ENCODE measurements at regions not wholly inside any gene's neighbourhood (a gene's known extent, or its start where the extent isn't known, plus 50 kb on each side); places are given as distances from the start of the nearest gene placed in this dataset.

DNA sequence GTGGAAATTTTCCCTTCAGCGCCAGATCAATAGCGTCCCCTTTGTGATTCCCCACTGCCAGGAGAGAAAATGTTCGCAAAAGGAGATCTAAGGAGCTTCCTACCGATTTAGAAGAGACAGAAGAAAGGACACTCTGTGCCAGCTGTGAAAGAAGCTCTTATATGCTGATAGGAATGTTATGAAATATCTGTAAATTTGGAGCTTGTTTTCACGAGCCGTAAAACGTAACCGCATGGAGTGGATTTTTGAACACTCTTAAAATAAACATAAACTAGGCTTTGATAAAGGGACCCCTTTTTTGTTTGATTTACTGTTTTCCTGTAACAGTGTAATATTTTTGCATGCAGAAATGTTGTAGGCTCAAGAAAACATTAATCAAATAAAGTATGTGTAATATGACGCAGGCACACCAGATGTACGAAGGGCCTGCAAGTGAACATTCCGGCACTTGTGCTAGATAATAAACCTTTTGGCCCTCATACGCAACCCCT is 346.8 kb downstream of the ETNK1 start:
- Histone ChIP-seq H3K27ac (ENCODE audit: low read length in 2 of 2) (no peak overlapping the region), H3K4me2 (replicated peaks; ENCODE audit: low read depth, low read length, poor library complexity, severe bottlenecking) (no peak overlapping the region), H3K4me1 (ENCODE audit: control insufficient read depth in 2 of 2, insufficient read depth in 2 of 2, low read length in 2 of 2) (no peaks in the 10 kb centered on the region), H3K27me3 (replicated peaks in 1 of 4; ENCODE audit: control extremely low read depth in 1 of 4, control insufficient read depth in 3 of 4, insufficient read depth in 4 of 4, low read length in 3 of 4) (no peaks in the 10 kb centered on the region), H3K79me2 (ENCODE audit: control insufficient read depth, insufficient read depth, low read length) (no peaks in the 10 kb centered on the region), H4K20me1 (ENCODE audit: control insufficient read depth, insufficient read depth, low read length, poor library complexity, severe bottlenecking) (no peaks in the 10 kb centered on the region), H3K9ac (ENCODE audit: low read length) (no peak overlapping the region), H3K9me3 (ENCODE audit: control extremely low read depth in 1 of 3, control insufficient read depth in 2 of 3, insufficient read depth in 1 of 3, low read length in 2 of 3) (no peaks in the 10 kb centered on the region), H3K36me3 (replicated peaks in 1 of 2; ENCODE audit: control extremely low read depth in 1 of 2, control insufficient read depth in 1 of 2, extremely low read depth in 1 of 2, insufficient read depth in 2 of 2, low read length in 1 of 2) (no peaks in the 10 kb centered on the region), H3K4me3 (ENCODE audit: control extremely low read depth in 1 of 5, extremely low read depth in 1 of 5, insufficient read depth in 1 of 5, low read depth in 2 of 5, low read length in 4 of 5) (no peak overlapping the region), H2AFZ (ENCODE audit: insufficient read depth, low read depth, low read length, poor library complexity, severe bottlenecking) (no peak overlapping the region)
- H3K27me3 Mint-ChIP-seq: no peaks in the 10 kb centered on the region
- no peak for DNase-seq
- H3K4me3 Mint-ChIP-seq: no peak overlapping the region
- ATAC-seq (ENCODE audit: low read depth): no peak
- no peaks in the 10 kb centered on the region for H3K4me1 Mint-ChIP-seq
- no peak overlapping the region for H3K27ac Mint-ChIP-seq
- TF ChIP-seq, protein P1, sequence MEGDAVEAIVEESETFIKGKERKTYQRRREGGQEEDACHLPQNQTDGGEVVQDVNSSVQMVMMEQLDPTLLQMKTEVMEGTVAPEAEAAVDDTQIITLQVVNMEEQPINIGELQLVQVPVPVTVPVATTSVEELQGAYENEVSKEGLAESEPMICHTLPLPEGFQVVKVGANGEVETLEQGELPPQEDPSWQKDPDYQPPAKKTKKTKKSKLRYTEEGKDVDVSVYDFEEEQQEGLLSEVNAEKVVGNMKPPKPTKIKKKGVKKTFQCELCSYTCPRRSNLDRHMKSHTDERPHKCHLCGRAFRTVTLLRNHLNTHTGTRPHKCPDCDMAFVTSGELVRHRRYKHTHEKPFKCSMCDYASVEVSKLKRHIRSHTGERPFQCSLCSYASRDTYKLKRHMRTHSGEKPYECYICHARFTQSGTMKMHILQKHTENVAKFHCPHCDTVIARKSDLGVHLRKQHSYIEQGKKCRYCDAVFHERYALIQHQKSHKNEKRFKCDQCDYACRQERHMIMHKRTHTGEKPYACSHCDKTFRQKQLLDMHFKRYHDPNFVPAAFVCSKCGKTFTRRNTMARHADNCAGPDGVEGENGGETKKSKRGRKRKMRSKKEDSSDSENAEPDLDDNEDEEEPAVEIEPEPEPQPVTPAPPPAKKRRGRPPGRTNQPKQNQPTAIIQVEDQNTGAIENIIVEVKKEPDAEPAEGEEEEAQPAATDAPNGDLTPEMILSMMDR (IDR thresholded peaks at IDR 0.05): no peak
- TF ChIP-seq EZH2 (IDR thresholded peaks at IDR 0.05; ENCODE audit: borderline replicate concordance, insufficient read depth, low read depth, low read length, poor library complexity, severe bottlenecking): no peak
- H3K9me3 Mint-ChIP-seq (ENCODE audit: insufficient read depth): no peaks in the 10 kb centered on the region
- intact Hi-C loops (cut with micrococcal nuclease): no loop called here
- ChIA-PET POLR2A (no interaction called here), CTCF (no interaction called here)
- 98% methylated on average over 4 of the region's 12 CpGs for WGBS (ENCODE audit: insufficient coverage)

DNA sequence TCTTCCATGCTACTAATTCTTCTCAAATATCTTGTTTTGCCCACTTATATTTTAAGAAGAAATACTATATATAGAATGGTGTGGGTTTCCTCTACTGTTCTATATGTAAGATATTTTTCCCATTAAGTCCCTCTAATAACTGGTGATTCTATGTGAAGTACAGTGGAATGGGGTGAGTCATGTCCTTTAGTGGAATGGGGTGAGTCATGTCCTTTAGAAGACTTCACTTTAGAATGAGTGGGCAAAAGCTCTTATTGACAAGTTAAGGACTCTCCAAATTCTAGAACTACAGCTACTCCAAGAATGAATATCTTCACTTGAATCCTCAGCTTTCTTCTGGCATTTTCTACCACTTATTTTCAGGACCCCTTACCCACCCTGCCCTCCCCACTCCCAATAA is 349.9 kb downstream of the ETNK1 start:
- no peaks in the 10 kb centered on the region for H3K79me2 ChIP-seq (ENCODE audit: control insufficient read depth, insufficient read depth, low read length)
- no peaks in the 10 kb centered on the region for H4K20me1 ChIP-seq (ENCODE audit: control insufficient read depth, insufficient read depth, low read length, poor library complexity, severe bottlenecking)
- H3K36me3 ChIP-seq (replicated peaks in 1 of 2; ENCODE audit: control extremely low read depth in 1 of 2, control insufficient read depth in 1 of 2, extremely low read depth in 1 of 2, insufficient read depth in 2 of 2, low read length in 1 of 2): no peaks in the 10 kb centered on the region
- no peak overlapping the region for H2AFZ ChIP-seq (ENCODE audit: insufficient read depth, low read depth, low read length, poor library complexity, severe bottlenecking)
- no peak overlapping the region for H3K4me3 ChIP-seq (ENCODE audit: control extremely low read depth in 1 of 5, extremely low read depth in 1 of 5, insufficient read depth in 1 of 5, low read depth in 2 of 5, low read length in 4 of 5)
- no peaks in the 10 kb centered on the region for H3K9me3 Mint-ChIP-seq (ENCODE audit: insufficient read depth)
- TF ChIP-seq EZH2 (IDR thresholded peaks at IDR 0.05; ENCODE audit: borderline replicate concordance, insufficient read depth, low read depth, low read length, poor library complexity, severe bottlenecking): no peak
- TF ChIP-seq, protein P1 (IDR thresholded peaks at IDR 0.05): no peak
- H3K27ac Mint-ChIP-seq: no peak overlapping the region
- DNase-seq (no peak), ATAC-seq (ENCODE audit: low read depth) (no peak)
- no peaks in the 10 kb centered on the region for H3K4me1 Mint-ChIP-seq
- ChIA-PET POLR2A (no interaction called here), CTCF (no interaction called here)
- no peaks in the 10 kb centered on the region for H3K4me1 ChIP-seq (ENCODE audit: control insufficient read depth in 2 of 2, insufficient read depth in 2 of 2, low read length in 2 of 2)
- H3K9me3 ChIP-seq (ENCODE audit: control extremely low read depth in 1 of 3, control insufficient read depth in 2 of 3, insufficient read depth in 1 of 3, low read length in 2 of 3): no peaks in the 10 kb centered on the region
- intact Hi-C loops (cut with micrococcal nuclease): no loop called here
- H3K4me2 ChIP-seq (replicated peaks; ENCODE audit: low read depth, low read length, poor library complexity, severe bottlenecking): no peak overlapping the region
- H3K4me3 Mint-ChIP-seq: no peak overlapping the region
- H3K27ac ChIP-seq (ENCODE audit: low read length in 2 of 2): no peak overlapping the region
- no peaks in the 10 kb centered on the region for H3K27me3 ChIP-seq (replicated peaks in 1 of 4; ENCODE audit: control extremely low read depth in 1 of 4, control insufficient read depth in 3 of 4, insufficient read depth in 4 of 4, low read length in 3 of 4)
- peaks cover 6% of the 10 kb centered on the region for H3K27me3 Mint-ChIP-seq
- no peak overlapping the region for H3K9ac ChIP-seq (ENCODE audit: low read length)

All from B cell (primary cell).